ENCODE measurements at regions not wholly inside any gene's neighbourhood (a gene's known extent, or its start where the extent isn't known, plus 50 kb on each side); places are given as distances from the start of the nearest gene placed in this dataset.

GRCh38 chr3:193114431-193115340, 126.3 kb upstream of the PLAAT1 start:
- Histone ChIP-seq H3K27ac (ENCODE audit: low read depth, low read length) (no peak overlapping the region), H3K4me3 (ENCODE audit: low read depth, low read length) (no peak overlapping the region)

GRCh38 chr3:193116871-193117270, 124.2 kb upstream of the PLAAT1 start:
- Histone ChIP-seq H3K4me1 (ENCODE audit: control insufficient read depth, insufficient read depth, low read length) (peaks cover 21% of the 10 kb centered on the region; the same call in 1 of the 2 replicates), H3K9ac (ENCODE audit: low read length) (no peak overlapping the region), H3K27ac (ENCODE audit: low read depth, low read length) (no peak overlapping the region), H3K36me3 (ENCODE audit: control insufficient read depth, insufficient read depth, low read length) (peaks cover 22% of the 10 kb centered on the region), H3K27me3 (ENCODE audit: control insufficient read depth, insufficient read depth, low read length) (no peaks in the 10 kb centered on the region), H3K9me3 (ENCODE audit: control insufficient read depth, insufficient read depth, low read depth, low read length) (peaks cover 25% of the 10 kb centered on the region; the same call in 1 of the 2 replicates), H3K4me3 (ENCODE audit: low read depth, low read length) (no peak overlapping the region)

More at GRCh38 chr3:193114431-193115340, 126.3 kb upstream of the PLAAT1 start:
- no peak overlapping the region for H3K9ac ChIP-seq (ENCODE audit: low read length)
- H3K36me3 ChIP-seq (ENCODE audit: control insufficient read depth, insufficient read depth, low read length) = peaks cover 22% of the 10 kb centered on the region
- peaks cover 17% of the 10 kb centered on the region; the same call in 1 of the 2 replicates for H3K4me1 ChIP-seq (ENCODE audit: control insufficient read depth, insufficient read depth, low read length)
- peaks cover 25% of the 10 kb centered on the region; the same call in 1 of the 2 replicates for H3K9me3 ChIP-seq (ENCODE audit: control insufficient read depth, insufficient read depth, low read depth, low read length)
- H3K27me3 ChIP-seq (ENCODE audit: control insufficient read depth, insufficient read depth, low read length) = no peaks in the 10 kb centered on the region

- H3K27me3 ChIP-seq (ENCODE audit: control insufficient read depth, insufficient read depth, low read length) = no peaks in the 10 kb centered on the region
- H3K27ac ChIP-seq (ENCODE audit: low read depth, low read length) = peak overlapping the region; percentile 60; the same call in 1 of the 2 replicates
- peaks cover 25% of the 10 kb centered on the region for H3K36me3 ChIP-seq (ENCODE audit: control insufficient read depth, insufficient read depth, low read length)
- peaks cover 21% of the 10 kb centered on the region; the same call in 1 of the 2 replicates for H3K4me1 ChIP-seq (ENCODE audit: control insufficient read depth, insufficient read depth, low read length)
- H3K4me3 ChIP-seq (ENCODE audit: low read depth, low read length) = no peak overlapping the region
- H3K9me3 ChIP-seq (ENCODE audit: control insufficient read depth, insufficient read depth, low read depth, low read length) = peaks cover 25% of the 10 kb centered on the region; the same call in 1 of the 2 replicates
- H3K9ac ChIP-seq (ENCODE audit: low read length) = no peak overlapping the region
Measured at GRCh38 chr3:193118907-193119306, 122.1 kb upstream of the PLAAT1 start.

GRCh38 chr3:193119926-193120325, 121.1 kb upstream of the PLAAT1 start:
- H3K36me3 ChIP-seq (ENCODE audit: control insufficient read depth, insufficient read depth, low read length) = peaks cover 14% of the 10 kb centered on the region
- no peaks in the 10 kb centered on the region for H3K27me3 ChIP-seq (ENCODE audit: control insufficient read depth, insufficient read depth, low read length)
- peaks cover 21% of the 10 kb centered on the region; the same call in 1 of the 2 replicates for H3K4me1 ChIP-seq (ENCODE audit: control insufficient read depth, insufficient read depth, low read length)
- no peak overlapping the region for H3K4me3 ChIP-seq (ENCODE audit: low read depth, low read length)
- no peak overlapping the region for H3K27ac ChIP-seq (ENCODE audit: low read depth, low read length)
- no peak overlapping the region for H3K9ac ChIP-seq (ENCODE audit: low read length)
- H3K9me3 ChIP-seq (ENCODE audit: control insufficient read depth, insufficient read depth, low read depth, low read length) = peaks cover 18% of the 10 kb centered on the region; the same call in 1 of the 2 replicates

- Histone ChIP-seq H3K9me3 (ENCODE audit: control insufficient read depth, insufficient read depth, low read depth, low read length) (no peaks in the 10 kb centered on the region), H3K4me3 (ENCODE audit: low read depth, low read length) (no peak overlapping the region), H3K36me3 (ENCODE audit: control insufficient read depth, insufficient read depth, low read length) (0 out of 2 replicates have a peak, but pooled peaks cover 3% of the 10 kb centered on the region), H3K4me1 (ENCODE audit: control insufficient read depth, insufficient read depth, low read length) (peaks cover 3% of the 10 kb centered on the region; the same call in 1 of the 2 replicates), H3K9ac (ENCODE audit: low read length) (no peak overlapping the region), H3K27me3 (ENCODE audit: control insufficient read depth, insufficient read depth, low read length) (no peaks in the 10 kb centered on the region), H3K27ac (ENCODE audit: low read depth, low read length) (no peak overlapping the region)
Measured at GRCh38 chr3:193124861-193125260, 116.2 kb upstream of the PLAAT1 start.

GRCh38 chr3:193129607-193130006, 111.4 kb upstream of the PLAAT1 start:
- H3K9me3 ChIP-seq (ENCODE audit: control insufficient read depth, insufficient read depth, low read depth, low read length) = no peaks in the 10 kb centered on the region
- H3K27ac ChIP-seq (ENCODE audit: low read depth, low read length) = no peak overlapping the region
- H3K4me3 ChIP-seq (ENCODE audit: low read depth, low read length) = no peak overlapping the region
- no peaks in the 10 kb centered on the region; the same call in 1 of the 2 replicates for H3K36me3 ChIP-seq (ENCODE audit: control insufficient read depth, insufficient read depth, low read length)
- H3K27me3 ChIP-seq (ENCODE audit: control insufficient read depth, insufficient read depth, low read length) = no peaks in the 10 kb centered on the region
- no peak overlapping the region for H3K9ac ChIP-seq (ENCODE audit: low read length)
- no peaks in the 10 kb centered on the region; the same call in 1 of the 2 replicates for H3K4me1 ChIP-seq (ENCODE audit: control insufficient read depth, insufficient read depth, low read length)

- Histone ChIP-seq H3K27ac (ENCODE audit: low read depth, low read length) (no peak overlapping the region), H3K4me1 (ENCODE audit: control insufficient read depth, insufficient read depth, low read length) (no peaks in the 10 kb centered on the region; the same call in 1 of the 2 replicates), H3K9me3 (ENCODE audit: control insufficient read depth, insufficient read depth, low read depth, low read length) (no peaks in the 10 kb centered on the region), H3K4me3 (ENCODE audit: low read depth, low read length) (no peak overlapping the region), H3K36me3 (ENCODE audit: control insufficient read depth, insufficient read depth, low read length) (no peaks in the 10 kb centered on the region; the same call in 1 of the 2 replicates), H3K27me3 (ENCODE audit: control insufficient read depth, insufficient read depth, low read length) (no peaks in the 10 kb centered on the region), H3K9ac (ENCODE audit: low read length) (no peak overlapping the region)
Measured at GRCh38 chr3:193130576-193130975, 110.4 kb upstream of the PLAAT1 start.

- Histone ChIP-seq H3K4me1 (ENCODE audit: control insufficient read depth, insufficient read depth, low read length) (no peaks in the 10 kb centered on the region; the same call in 1 of the 2 replicates), H3K27me3 (ENCODE audit: control insufficient read depth, insufficient read depth, low read length) (no peaks in the 10 kb centered on the region)
Measured at GRCh38 chr3:193132241-193132640, 108.8 kb upstream of the PLAAT1 start.

GRCh38 chr3:193132964-193133363, 108.1 kb upstream of the PLAAT1 start:
- Histone ChIP-seq H3K9me3 (ENCODE audit: control insufficient read depth, insufficient read depth, low read depth, low read length) (no peaks in the 10 kb centered on the region), H3K4me1 (ENCODE audit: control insufficient read depth, insufficient read depth, low read length) (no peaks in the 10 kb centered on the region; the same call in 1 of the 2 replicates), H3K9ac (ENCODE audit: low read length) (no peak overlapping the region), H3K4me3 (ENCODE audit: low read depth, low read length) (no peak overlapping the region), H3K27ac (ENCODE audit: low read depth, low read length) (no peak overlapping the region), H3K36me3 (ENCODE audit: control insufficient read depth, insufficient read depth, low read length) (no peaks in the 10 kb centered on the region; the same call in 1 of the 2 replicates), H3K27me3 (ENCODE audit: control insufficient read depth, insufficient read depth, low read length) (no peaks in the 10 kb centered on the region)

More at GRCh38 chr3:193132241-193132640, 108.8 kb upstream of the PLAAT1 start:
- no peaks in the 10 kb centered on the region; the same call in 1 of the 2 replicates for H3K36me3 ChIP-seq (ENCODE audit: control insufficient read depth, insufficient read depth, low read length)
- H3K9ac ChIP-seq (ENCODE audit: low read length) = no peak overlapping the region
- no peak overlapping the region for H3K27ac ChIP-seq (ENCODE audit: low read depth, low read length)
- no peak overlapping the region for H3K4me3 ChIP-seq (ENCODE audit: low read depth, low read length)
- no peaks in the 10 kb centered on the region for H3K9me3 ChIP-seq (ENCODE audit: control insufficient read depth, insufficient read depth, low read depth, low read length)

- H3K27me3 ChIP-seq (ENCODE audit: control insufficient read depth, insufficient read depth, low read length) = no peaks in the 10 kb centered on the region
- H3K36me3 ChIP-seq (ENCODE audit: control insufficient read depth, insufficient read depth, low read length) = no peaks in the 10 kb centered on the region; the same call in 1 of the 2 replicates
- no peak overlapping the region for H3K27ac ChIP-seq (ENCODE audit: low read depth, low read length)
- no peaks in the 10 kb centered on the region; the same call in 1 of the 2 replicates for H3K4me1 ChIP-seq (ENCODE audit: control insufficient read depth, insufficient read depth, low read length)
- no peak overlapping the region for H3K9ac ChIP-seq (ENCODE audit: low read length)
- H3K9me3 ChIP-seq (ENCODE audit: control insufficient read depth, insufficient read depth, low read depth, low read length) = no peaks in the 10 kb centered on the region
- H3K4me3 ChIP-seq (ENCODE audit: low read depth, low read length) = no peak overlapping the region
Measured at GRCh38 chr3:193134856-193135255, 106.2 kb upstream of the PLAAT1 start.

- Histone ChIP-seq H3K27ac (ENCODE audit: low read depth, low read length) (no peak overlapping the region), H3K9ac (ENCODE audit: low read length) (no peak overlapping the region), H3K36me3 (ENCODE audit: control insufficient read depth, insufficient read depth, low read length) (no peaks in the 10 kb centered on the region), H3K4me1 (ENCODE audit: control insufficient read depth, insufficient read depth, low read length) (no peaks in the 10 kb centered on the region), H3K9me3 (ENCODE audit: control insufficient read depth, insufficient read depth, low read depth, low read length) (no peaks in the 10 kb centered on the region), H3K4me3 (ENCODE audit: low read depth, low read length) (no peak overlapping the region), H3K27me3 (ENCODE audit: control insufficient read depth, insufficient read depth, low read length) (no peaks in the 10 kb centered on the region)
Measured at GRCh38 chr3:193140381-193140780, 100.6 kb upstream of the PLAAT1 start.

Data from HUES6 (cell line).